ENCODE measurements at regions not wholly inside any gene's neighbourhood (a gene's known extent, or its start where the extent isn't known, plus 50 kb on each side); places are given as distances from the start of the nearest gene placed in this dataset.

- TF ChIP-seq, protein P1, sequence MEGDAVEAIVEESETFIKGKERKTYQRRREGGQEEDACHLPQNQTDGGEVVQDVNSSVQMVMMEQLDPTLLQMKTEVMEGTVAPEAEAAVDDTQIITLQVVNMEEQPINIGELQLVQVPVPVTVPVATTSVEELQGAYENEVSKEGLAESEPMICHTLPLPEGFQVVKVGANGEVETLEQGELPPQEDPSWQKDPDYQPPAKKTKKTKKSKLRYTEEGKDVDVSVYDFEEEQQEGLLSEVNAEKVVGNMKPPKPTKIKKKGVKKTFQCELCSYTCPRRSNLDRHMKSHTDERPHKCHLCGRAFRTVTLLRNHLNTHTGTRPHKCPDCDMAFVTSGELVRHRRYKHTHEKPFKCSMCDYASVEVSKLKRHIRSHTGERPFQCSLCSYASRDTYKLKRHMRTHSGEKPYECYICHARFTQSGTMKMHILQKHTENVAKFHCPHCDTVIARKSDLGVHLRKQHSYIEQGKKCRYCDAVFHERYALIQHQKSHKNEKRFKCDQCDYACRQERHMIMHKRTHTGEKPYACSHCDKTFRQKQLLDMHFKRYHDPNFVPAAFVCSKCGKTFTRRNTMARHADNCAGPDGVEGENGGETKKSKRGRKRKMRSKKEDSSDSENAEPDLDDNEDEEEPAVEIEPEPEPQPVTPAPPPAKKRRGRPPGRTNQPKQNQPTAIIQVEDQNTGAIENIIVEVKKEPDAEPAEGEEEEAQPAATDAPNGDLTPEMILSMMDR (IDR thresholded peaks at IDR 0.05), result no peak
- no peak for TF ChIP-seq POLR2A (IDR thresholded peaks at IDR 0.05)
Observed at GRCh38 chrY:21266751-21267150, 244.4 kb upstream of the RBMY1B start.

Data from Peyer's patch (tissue), 4 donors.